Trophoblast cell (in vitro differentiated cells and primary cell): ENCODE measurements at regions not wholly inside any gene's neighbourhood (a gene's known extent, or its start where the extent isn't known, plus 50 kb on each side); places are given as distances from the start of the nearest gene placed in this dataset.
A peak's percentile ranks its signal among the peaks of the same experiment; 100 is the strongest.

Experiments
- DNase-seq, 2 donors: peaks; one replicate each; pipeline ENCODE4 v3.0.0-alpha.2; 2016
- H2AFZ ChIP-seq: 2 replicates; pipeline ENCODE4 v1.6.1; 2013; ENCODE audit warnings: low read length, moderate library complexity, mild to moderate bottlenecking; ENCODE audit not compliant: insufficient read depth, poor library complexity
- H2AK5ac ChIP-seq: 2 replicates; pipeline ENCODE4 v1.6.1; 2013; ENCODE audit warnings: mild to moderate bottlenecking, low read length
- H2BK120ac ChIP-seq: 2 replicates; pipeline ENCODE4 v1.6.1; 2013; ENCODE audit warnings: low read length, mild to moderate bottlenecking, moderate library complexity; ENCODE audit not compliant: insufficient read depth, poor library complexity
- H2BK12ac ChIP-seq: 2 replicates; pipeline ENCODE4 v1.6.1; 2013; ENCODE audit warnings: mild to moderate bottlenecking, low read length, moderate library complexity
- H2BK5ac ChIP-seq: 2 replicates; pipeline ENCODE4 v1.6.1; 2013; ENCODE audit warnings: low read length, low read depth, moderate library complexity, mild to moderate bottlenecking; ENCODE audit not compliant: poor library complexity
- H3K14ac ChIP-seq: 2 replicates; pipeline ENCODE4 v1.6.1; 2013; ENCODE audit warnings: mild to moderate bottlenecking, low read length
- H3K18ac ChIP-seq: 2 replicates; pipeline ENCODE4 v1.6.1; 2013; ENCODE audit warnings: mild to moderate bottlenecking, low read length
- H3K23ac ChIP-seq: 2 replicates; pipeline ENCODE4 v1.6.1; 2013; ENCODE audit warnings: low read length
- H3K27ac ChIP-seq: 2 replicates; pipeline ENCODE4 v1.5.1; 2013; ENCODE audit warnings: low read depth, mild to moderate bottlenecking, inconsistent platforms, low read length, moderate library complexity
- H3K27me3 ChIP-seq: 2 replicates; pipeline ENCODE4 v1.6.1; 2013; ENCODE audit warnings: inconsistent platforms, mild to moderate bottlenecking, low read length, moderate library complexity; ENCODE audit not compliant: insufficient read depth
- H3K36me3 ChIP-seq, 2 experiments: 1 replicate in 1 of 2; 2 replicates in 1 of 2; pipeline ENCODE4 v1.6.1; 2013; ENCODE audit warnings: low read length in 2 of 2, mild to moderate bottlenecking in 2 of 2, moderate library complexity in 1 of 2; ENCODE audit not compliant: insufficient read depth in 2 of 2, control insufficient read depth in 1 of 2
- H3K4ac ChIP-seq: 2 replicates; pipeline ENCODE4 v1.6.1; 2013; ENCODE audit warnings: low read depth, mild to moderate bottlenecking, low read length, moderate library complexity
- H3K4me1 ChIP-seq, 2 experiments: 1 replicate in 1 of 2; 2 replicates in 1 of 2; pipeline ENCODE4 v1.6.1; 2013; ENCODE audit warnings: low read length in 2 of 2, mild to moderate bottlenecking in 2 of 2, moderate library complexity in 1 of 2; ENCODE audit not compliant: insufficient read depth in 2 of 2, control insufficient read depth in 1 of 2
- H3K4me2 ChIP-seq: 2 replicates; pipeline ENCODE4 v1.6.1; 2013; ENCODE audit warnings: inconsistent platforms, mild to moderate bottlenecking, low read length, moderate library complexity
- H3K4me3 ChIP-seq: 2 replicates; pipeline ENCODE4 v1.5.1; 2013; ENCODE audit warnings: mild to moderate bottlenecking, low read depth, low read length, inconsistent platforms
- H3K79me1 ChIP-seq: one replicate; pipeline ENCODE4 v1.6.1; 2013; ENCODE audit warnings: low read length
- H3K79me2 ChIP-seq: 2 replicates; pipeline ENCODE4 v1.6.1; 2013; ENCODE audit warnings: low read length, mild to moderate bottlenecking; ENCODE audit not compliant: control insufficient read depth, insufficient read depth, poor library complexity
- H3K9ac ChIP-seq: 2 replicates; pipeline ENCODE4 v1.6.1; 2013; ENCODE audit warnings: mild to moderate bottlenecking, low read length
- H3K9me3 ChIP-seq: 2 replicates; pipeline ENCODE4 v1.6.1; 2013; ENCODE audit warnings: low read depth, mild to moderate bottlenecking, control low read depth, inconsistent platforms, low read length; ENCODE audit not compliant: insufficient read depth
- H4K12ac ChIP-seq: 2 replicates; pipeline ENCODE4 v1.6.1; 2013; ENCODE audit warnings: low read depth, mild to moderate bottlenecking, low read length, moderate library complexity
- H4K8ac ChIP-seq: 2 replicates; pipeline ENCODE4 v1.6.1; 2013; ENCODE audit warnings: low read depth, mild to moderate bottlenecking, low read length, moderate library complexity
- H4K91ac ChIP-seq: one replicate; pipeline ENCODE4 v1.6.1; 2013; ENCODE audit warnings: low read depth, mild to moderate bottlenecking, low read length, moderate library complexity
- WGBS: extraction: QIAGEN DNeasy Blood & Tissue Kit; methylation state at CpG from one replicate; pipeline ENCODE4 v1.1.7; 2013; ENCODE audit warnings: missing lambda C conversion rate; ENCODE audit not compliant: insufficient read length, insufficient coverage; ENCODE audit errors: extremely low coverage; 5-methylcytosine and 5-hydroxymethylcytosine counted together

GRCh38 chr10:31725436-31725835, 203.2 kb downstream of the ARHGAP12 start:
- no peak overlapping the region for H3K14ac ChIP-seq
- no peak overlapping the region for H4K8ac ChIP-seq
- H2BK5ac ChIP-seq, result no peak overlapping the region
- no peak overlapping the region for H2AFZ ChIP-seq
- H4K91ac ChIP-seq, result no peak overlapping the region
- no peak overlapping the region for H3K4ac ChIP-seq
- H2AK5ac ChIP-seq, result no peak overlapping the region
- H4K12ac ChIP-seq, result no peak overlapping the region
- no peak overlapping the region for H3K9ac ChIP-seq
- H3K79me1 ChIP-seq, result no peaks in the 10 kb centered on the region
- H3K23ac ChIP-seq, result no peak overlapping the region
- WGBS, result no CpG with 5 or more reads among the region's 7 CpGs
- H3K4me3 ChIP-seq, result no peak overlapping the region
- no peaks in the 10 kb centered on the region for H3K4me1 ChIP-seq
- H3K79me2 ChIP-seq, result no peaks in the 10 kb centered on the region
- H3K27ac ChIP-seq, result no peak overlapping the region
- peaks cover 3% of the 10 kb centered on the region for H3K9me3 ChIP-seq
- H3K18ac ChIP-seq, result no peak overlapping the region
- H2BK120ac ChIP-seq, result no peak overlapping the region
- no peak overlapping the region for H2BK12ac ChIP-seq
- no peaks in the 10 kb centered on the region for H3K27me3 ChIP-seq
- H3K36me3 ChIP-seq, result no peaks in the 10 kb centered on the region
- DNase-seq, result no peak
- H3K4me2 ChIP-seq, result no peak overlapping the region

- Histone ChIP-seq H2AK5ac (no peak overlapping the region), H3K9me3 (peaks cover 3% of the 10 kb centered on the region), H2BK5ac (no peak overlapping the region), H4K12ac (no peak overlapping the region), H2BK120ac (no peak overlapping the region), H3K18ac (no peak overlapping the region), H3K9ac (no peak overlapping the region), H3K4ac (no peak overlapping the region), H3K4me3 (no peak overlapping the region), H4K91ac (no peak overlapping the region), H3K4me1 (no peaks in the 10 kb centered on the region), H3K23ac (no peak overlapping the region), H3K14ac (no peak overlapping the region), H4K8ac (no peak overlapping the region), H3K79me1 (no peaks in the 10 kb centered on the region), H3K27ac (no peak overlapping the region), H3K36me3 (no peaks in the 10 kb centered on the region), H3K27me3 (no peaks in the 10 kb centered on the region), H2AFZ (no peak overlapping the region), H3K79me2 (no peaks in the 10 kb centered on the region), H2BK12ac (no peak overlapping the region), H3K4me2 (no peak overlapping the region)
- no CpG with 5 or more reads among the region's 5 CpGs for WGBS
- DNase-seq, result no peak
These were observed 204.3 kb downstream of the ARHGAP12 start for GRCh38 chr10:31724296-31724695.

- Histone ChIP-seq H3K4me2 (no peak overlapping the region), H3K14ac (no peak overlapping the region), H3K4ac (no peak overlapping the region), H2BK5ac (no peak overlapping the region), H2AK5ac (no peak overlapping the region), H3K4me3 (no peak overlapping the region), H3K79me2 (no peaks in the 10 kb centered on the region), H2BK120ac (no peak overlapping the region), H2BK12ac (no peak overlapping the region), H3K4me1 (no peaks in the 10 kb centered on the region), H3K79me1 (no peaks in the 10 kb centered on the region), H4K8ac (no peak overlapping the region), H2AFZ (no peak overlapping the region), H3K9ac (no peak overlapping the region), H3K23ac (no peak overlapping the region), H3K27ac (no peak overlapping the region), H4K91ac (no peak overlapping the region), H3K9me3 (peaks cover 3% of the 10 kb centered on the region), H3K27me3 (no peaks in the 10 kb centered on the region), H3K36me3 (no peaks in the 10 kb centered on the region), H4K12ac (no peak overlapping the region), H3K18ac (no peak overlapping the region)
- no CpG with 5 or more reads among the region's 5 CpGs for WGBS
- peak in 1 of 2 donors; percentile 10 for DNase-seq
These were observed 205.4 kb downstream of the ARHGAP12 start for GRCh38 chr10:31723106-31723750.

- Histone ChIP-seq H3K36me3 (no peaks in the 10 kb centered on the region), H3K4me3 (no peak overlapping the region), H2BK5ac (no peak overlapping the region), H2AK5ac (no peak overlapping the region), H3K18ac (no peak overlapping the region), H2BK12ac (no peak overlapping the region), H3K9ac (no peak overlapping the region), H4K12ac (no peak overlapping the region), H3K4me1 (no peaks in the 10 kb centered on the region), H2AFZ (no peak overlapping the region), H3K27me3 (no peaks in the 10 kb centered on the region), H3K14ac (no peak overlapping the region), H4K8ac (no peak overlapping the region), H2BK120ac (no peak overlapping the region), H4K91ac (no peak overlapping the region), H3K23ac (no peak overlapping the region), H3K79me2 (no peaks in the 10 kb centered on the region), H3K4ac (no peak overlapping the region), H3K27ac (no peak overlapping the region), H3K79me1 (no peaks in the 10 kb centered on the region), H3K4me2 (no peak overlapping the region), H3K9me3 (no peaks in the 10 kb centered on the region)
- no CpG with 5 or more reads among the region's 5 CpGs for WGBS
- DNase-seq, result no peak
These were observed 207.5 kb downstream of the ARHGAP12 start for GRCh38 chr10:31721096-31721495.
